Astrocyte (in vitro differentiated cells and primary cell): ENCODE measurements at regions not wholly inside any gene's neighbourhood (a gene's known extent, or its start where the extent isn't known, plus 50 kb on each side); places are given as distances from the start of the nearest gene placed in this dataset.

Experiments
- DNase-seq: peaks from one replicate; pipeline ENCODE4 v3.0.0-alpha.2; 2010; ENCODE audit warnings: low read depth
- FAIRE-seq: peaks from 2 replicates; lab custom pipeline; 2011; peaks lifted over from hg19 to GRCh38; lab: Jason Lieb, UNC
- H2AFZ ChIP-seq: 2 replicates; pipeline ENCODE4 v1.6.0; 2012; ENCODE audit warnings: low read depth, low read length, inconsistent platforms
- H3K27ac ChIP-seq: 2 replicates; pipeline ENCODE4 v1.5.1; 2011; ENCODE audit warnings: low read depth, low read length, inconsistent platforms
- H3K27me3 ChIP-seq: 2 replicates; pipeline ENCODE4 v1.6.0; 2011; ENCODE audit warnings: low read length, inconsistent platforms; ENCODE audit not compliant: insufficient read depth
- H3K36me3 ChIP-seq: 2 replicates; pipeline ENCODE4 v1.5.1; 2011; ENCODE audit warnings: low read length, inconsistent platforms; ENCODE audit not compliant: insufficient read depth
- H3K4me1 ChIP-seq: 2 replicates; pipeline ENCODE4 v1.5.1; 2011; ENCODE audit warnings: low read length, inconsistent platforms; ENCODE audit not compliant: insufficient read depth
- H3K4me2 ChIP-seq: 2 replicates; pipeline ENCODE4 v1.6.0; 2012; ENCODE audit warnings: low read length, inconsistent platforms
- H3K4me3 ChIP-seq: 2 replicates; pipeline ENCODE4 v1.5.1; 2011; ENCODE audit warnings: low read depth, mild to moderate bottlenecking, low read length, inconsistent platforms; ENCODE audit not compliant: insufficient read depth
- H3K79me2 ChIP-seq: 2 replicates; pipeline ENCODE4 v1.6.0; 2012; ENCODE audit warnings: mild to moderate bottlenecking, low read length, inconsistent platforms; ENCODE audit not compliant: insufficient read depth
- H3K9ac ChIP-seq: 2 replicates; pipeline ENCODE4 v1.6.0; 2012; ENCODE audit warnings: mild to moderate bottlenecking, low read length, inconsistent platforms
- H3K9me3 ChIP-seq: 2 replicates; pipeline ENCODE4 v1.5.1; 2012; ENCODE audit warnings: low read depth, mild to moderate bottlenecking, low read length, inconsistent platforms; ENCODE audit not compliant: insufficient read depth
- H4K20me1 ChIP-seq: 2 replicates; pipeline ENCODE4 v1.6.0; 2012; ENCODE audit warnings: low read length, inconsistent platforms; ENCODE audit not compliant: insufficient read depth
- H3K27ac Mint-ChIP-seq: one replicate; pipeline ENCODE4 v1.8.0; 2021; ENCODE audit warnings: mild to moderate bottlenecking, mixed read lengths; ENCODE audit not compliant: unreplicated experiment
- H3K27me3 Mint-ChIP-seq: one replicate; pipeline ENCODE4 v1.8.0; 2021; ENCODE audit warnings: low read depth, mixed read lengths; ENCODE audit not compliant: unreplicated experiment
- H3K36me3 Mint-ChIP-seq: one replicate; pipeline ENCODE4 v1.8.0; 2021; ENCODE audit warnings: low read depth, mixed read lengths; ENCODE audit not compliant: unreplicated experiment
- H3K4me1 Mint-ChIP-seq: one replicate; pipeline ENCODE4 v1.8.0; 2021; ENCODE audit warnings: low read depth, mixed read lengths; ENCODE audit not compliant: unreplicated experiment
- H3K4me3 Mint-ChIP-seq: one replicate; pipeline ENCODE4 v1.8.0; 2021; ENCODE audit warnings: mild to moderate bottlenecking, moderate library complexity, mixed read lengths; ENCODE audit not compliant: unreplicated experiment
- H3K9me3 Mint-ChIP-seq: one replicate; pipeline ENCODE4 v1.8.0; 2021; ENCODE audit warnings: mild to moderate bottlenecking, mixed read lengths; ENCODE audit not compliant: unreplicated experiment
- EZH2 ChIP-seq: IDR thresholded peaks from 2 replicates; pipeline ENCODE4 v1.6.1; 2012; ENCODE audit warnings: mild to moderate bottlenecking, low read length, inconsistent platforms; ENCODE audit not compliant: insufficient read depth
- TF ChIP-seq, protein P1 (sequence below): IDR thresholded peaks from 2 replicates; pipeline ENCODE4 v1.5.1; 2011; ENCODE audit warnings: low read depth, mild to moderate bottlenecking, inconsistent platforms, low read length, moderate library complexity; ENCODE audit not compliant: insufficient read depth

- H3K4me3 ChIP-seq, result no peak overlapping the region
- FAIRE-seq (no peak), DNase-seq (no peak)
- H3K9ac ChIP-seq, result no peak overlapping the region
- no peaks in the 10 kb centered on the region for H3K36me3 Mint-ChIP-seq
- peaks cover 7% of the 10 kb centered on the region for H3K9me3 ChIP-seq
- no peak overlapping the region for H3K4me2 ChIP-seq
- H3K27ac Mint-ChIP-seq, result no peak overlapping the region
- peaks cover 3% of the 10 kb centered on the region for H3K9me3 Mint-ChIP-seq
- peaks cover 46% of the 10 kb centered on the region for H3K27me3 Mint-ChIP-seq
- TF ChIP-seq, protein P1, sequence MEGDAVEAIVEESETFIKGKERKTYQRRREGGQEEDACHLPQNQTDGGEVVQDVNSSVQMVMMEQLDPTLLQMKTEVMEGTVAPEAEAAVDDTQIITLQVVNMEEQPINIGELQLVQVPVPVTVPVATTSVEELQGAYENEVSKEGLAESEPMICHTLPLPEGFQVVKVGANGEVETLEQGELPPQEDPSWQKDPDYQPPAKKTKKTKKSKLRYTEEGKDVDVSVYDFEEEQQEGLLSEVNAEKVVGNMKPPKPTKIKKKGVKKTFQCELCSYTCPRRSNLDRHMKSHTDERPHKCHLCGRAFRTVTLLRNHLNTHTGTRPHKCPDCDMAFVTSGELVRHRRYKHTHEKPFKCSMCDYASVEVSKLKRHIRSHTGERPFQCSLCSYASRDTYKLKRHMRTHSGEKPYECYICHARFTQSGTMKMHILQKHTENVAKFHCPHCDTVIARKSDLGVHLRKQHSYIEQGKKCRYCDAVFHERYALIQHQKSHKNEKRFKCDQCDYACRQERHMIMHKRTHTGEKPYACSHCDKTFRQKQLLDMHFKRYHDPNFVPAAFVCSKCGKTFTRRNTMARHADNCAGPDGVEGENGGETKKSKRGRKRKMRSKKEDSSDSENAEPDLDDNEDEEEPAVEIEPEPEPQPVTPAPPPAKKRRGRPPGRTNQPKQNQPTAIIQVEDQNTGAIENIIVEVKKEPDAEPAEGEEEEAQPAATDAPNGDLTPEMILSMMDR, result no peak
- no peak for TF ChIP-seq EZH2
- no peaks in the 10 kb centered on the region for H3K36me3 ChIP-seq
- no peaks in the 10 kb centered on the region for H4K20me1 ChIP-seq
- H3K4me1 Mint-ChIP-seq, result peaks cover 2% of the 10 kb centered on the region
- no peak overlapping the region for H2AFZ ChIP-seq
- H3K27me3 ChIP-seq, result no peaks in the 10 kb centered on the region
- no peak overlapping the region for H3K4me3 Mint-ChIP-seq
- H3K79me2 ChIP-seq, result no peaks in the 10 kb centered on the region
- H3K27ac ChIP-seq, result no peak overlapping the region
- H3K4me1 ChIP-seq, result no peaks in the 10 kb centered on the region
Measured at GRCh38 chr2:2832657-2833056, 501.6 kb upstream of the MYT1L start.

DNA sequence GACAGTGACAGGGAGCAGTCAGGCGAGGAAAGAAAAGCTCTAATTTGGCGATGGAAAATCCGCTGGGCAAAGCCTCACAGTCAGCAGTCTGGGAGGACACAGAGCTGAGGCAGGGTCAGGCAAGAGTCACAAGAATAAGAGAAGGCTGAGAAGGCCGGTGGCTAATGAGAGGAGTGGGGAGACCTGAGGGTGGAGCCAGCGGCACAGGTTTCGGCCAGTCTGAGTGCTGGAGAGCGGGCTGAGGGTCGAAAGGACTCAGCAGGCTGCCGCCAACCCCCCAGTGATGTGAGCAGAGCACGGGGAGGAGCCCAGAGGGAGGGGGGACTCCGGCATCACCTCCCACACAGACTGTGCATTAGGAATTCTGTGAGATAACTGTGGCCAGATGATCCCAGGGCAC lies 500.6 kb upstream of the MYT1L start:
- DNase-seq (no peak), FAIRE-seq (no peak)
- Histone ChIP-seq H3K36me3 (no peaks in the 10 kb centered on the region), H3K4me3 (no peak overlapping the region), H3K79me2 (no peaks in the 10 kb centered on the region), H4K20me1 (no peaks in the 10 kb centered on the region), H2AFZ (no peak overlapping the region), H3K4me1 (no peaks in the 10 kb centered on the region), H3K27ac (no peak overlapping the region), H3K4me2 (no peak overlapping the region), H3K9me3 (peaks cover 7% of the 10 kb centered on the region), H3K9ac (no peak overlapping the region), H3K27me3 (no peaks in the 10 kb centered on the region)
- H3K4me1 Mint-ChIP-seq, result no peaks in the 10 kb centered on the region
- H3K4me3 Mint-ChIP-seq, result no peak overlapping the region
- H3K36me3 Mint-ChIP-seq, result peaks cover 1% of the 10 kb centered on the region
- TF ChIP-seq EZH2, result no peak
- TF ChIP-seq, protein P1, result no peak
- peaks cover 49% of the 10 kb centered on the region for H3K27me3 Mint-ChIP-seq
- H3K9me3 Mint-ChIP-seq, result peaks cover 3% of the 10 kb centered on the region
- no peak overlapping the region for H3K27ac Mint-ChIP-seq

DNA sequence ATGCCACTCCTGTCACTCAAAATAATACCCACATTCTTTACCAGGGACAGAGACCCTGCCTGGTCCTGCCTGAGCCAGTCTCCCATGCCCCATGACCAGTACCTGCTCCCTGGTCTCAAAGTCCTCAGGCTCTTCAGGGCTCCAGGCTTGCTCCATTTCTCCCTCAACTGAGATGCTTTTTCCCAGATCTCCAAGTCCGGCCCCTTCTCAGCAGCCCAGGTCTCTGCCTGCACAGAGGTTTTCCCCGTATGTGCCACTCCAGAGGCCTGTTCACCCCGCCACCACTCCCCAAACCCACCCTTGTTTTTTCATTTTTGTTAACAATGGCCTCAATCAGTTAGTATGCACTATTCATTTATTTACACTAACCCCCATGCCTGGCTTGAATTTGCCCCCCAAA lies 499.5 kb upstream of the MYT1L start:
- Histone ChIP-seq H3K27ac (no peak overlapping the region), H4K20me1 (no peaks in the 10 kb centered on the region), H2AFZ (no peak overlapping the region), H3K4me3 (no peak overlapping the region), H3K36me3 (no peaks in the 10 kb centered on the region), H3K79me2 (no peaks in the 10 kb centered on the region), H3K27me3 (no peaks in the 10 kb centered on the region), H3K4me1 (no peaks in the 10 kb centered on the region), H3K9me3 (peaks cover 7% of the 10 kb centered on the region), H3K4me2 (no peak overlapping the region), H3K9ac (no peak overlapping the region)
- FAIRE-seq, result no peak
- TF ChIP-seq, protein P1, result no peak
- TF ChIP-seq EZH2, result no peak
- Mint-ChIP-seq H3K4me1 (no peaks in the 10 kb centered on the region), H3K9me3 (peaks cover 3% of the 10 kb centered on the region), H3K36me3 (peaks cover 1% of the 10 kb centered on the region), H3K4me3 (no peak overlapping the region), H3K27me3 (peaks cover 43% of the 10 kb centered on the region), H3K27ac (no peak overlapping the region)
- no peak for DNase-seq
